K562 (cell line): ENCODE measurements at regions not wholly inside any gene's neighbourhood (a gene's known extent, or its start where the extent isn't known, plus 50 kb on each side); places are given as distances from the start of the nearest gene placed in this dataset.

Experiments used
- HNRNPK ChIP-seq: fragments of 200-400 bp; formaldehyde crosslinking; IDR thresholded peaks from one replicate; pipeline ENCODE4 v1.6.1; 2018; ENCODE audit warnings: mild to moderate bottlenecking, low read depth, low read length; ENCODE audit not compliant: poor library complexity, severe bottlenecking
- TAF1 ChIP-seq: IDR thresholded peaks from 2 replicates; pipeline ENCODE4 v1.6.1; 2011; ENCODE audit warnings: mild to moderate bottlenecking, low read length, moderate library complexity; ENCODE audit not compliant: insufficient read depth, control insufficient read depth, severe bottlenecking; ENCODE audit errors: extremely low read depth
- TF ChIP-seq, protein P1 (sequence below): sonication (generic); formaldehyde crosslinking; IDR thresholded peaks from 2 replicates; pipeline ENCODE4 v1.8.0; 2022; ENCODE audit warnings: mild to moderate bottlenecking, missing genetic modification reagents

DNA sequence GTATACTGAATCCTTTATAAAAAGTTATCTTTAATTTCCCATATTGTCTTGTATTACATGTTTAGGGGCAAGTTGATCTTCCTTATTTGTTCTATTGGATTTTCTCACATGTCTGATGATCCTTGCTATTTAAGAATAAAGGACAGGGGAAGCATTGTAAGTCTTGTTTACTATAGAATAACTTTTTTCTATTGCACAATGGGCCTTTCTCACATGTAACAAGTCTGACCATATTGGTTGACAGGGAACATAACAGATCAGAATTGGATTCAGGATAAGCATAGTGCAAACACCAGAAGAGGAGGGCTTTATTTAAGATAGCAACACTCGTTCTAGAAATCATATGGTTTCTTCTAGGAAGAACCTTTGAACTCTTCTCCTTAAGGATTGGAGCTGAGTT, 257.9 kb upstream of the RBMS3 start:
- TF ChIP-seq, protein P1, sequence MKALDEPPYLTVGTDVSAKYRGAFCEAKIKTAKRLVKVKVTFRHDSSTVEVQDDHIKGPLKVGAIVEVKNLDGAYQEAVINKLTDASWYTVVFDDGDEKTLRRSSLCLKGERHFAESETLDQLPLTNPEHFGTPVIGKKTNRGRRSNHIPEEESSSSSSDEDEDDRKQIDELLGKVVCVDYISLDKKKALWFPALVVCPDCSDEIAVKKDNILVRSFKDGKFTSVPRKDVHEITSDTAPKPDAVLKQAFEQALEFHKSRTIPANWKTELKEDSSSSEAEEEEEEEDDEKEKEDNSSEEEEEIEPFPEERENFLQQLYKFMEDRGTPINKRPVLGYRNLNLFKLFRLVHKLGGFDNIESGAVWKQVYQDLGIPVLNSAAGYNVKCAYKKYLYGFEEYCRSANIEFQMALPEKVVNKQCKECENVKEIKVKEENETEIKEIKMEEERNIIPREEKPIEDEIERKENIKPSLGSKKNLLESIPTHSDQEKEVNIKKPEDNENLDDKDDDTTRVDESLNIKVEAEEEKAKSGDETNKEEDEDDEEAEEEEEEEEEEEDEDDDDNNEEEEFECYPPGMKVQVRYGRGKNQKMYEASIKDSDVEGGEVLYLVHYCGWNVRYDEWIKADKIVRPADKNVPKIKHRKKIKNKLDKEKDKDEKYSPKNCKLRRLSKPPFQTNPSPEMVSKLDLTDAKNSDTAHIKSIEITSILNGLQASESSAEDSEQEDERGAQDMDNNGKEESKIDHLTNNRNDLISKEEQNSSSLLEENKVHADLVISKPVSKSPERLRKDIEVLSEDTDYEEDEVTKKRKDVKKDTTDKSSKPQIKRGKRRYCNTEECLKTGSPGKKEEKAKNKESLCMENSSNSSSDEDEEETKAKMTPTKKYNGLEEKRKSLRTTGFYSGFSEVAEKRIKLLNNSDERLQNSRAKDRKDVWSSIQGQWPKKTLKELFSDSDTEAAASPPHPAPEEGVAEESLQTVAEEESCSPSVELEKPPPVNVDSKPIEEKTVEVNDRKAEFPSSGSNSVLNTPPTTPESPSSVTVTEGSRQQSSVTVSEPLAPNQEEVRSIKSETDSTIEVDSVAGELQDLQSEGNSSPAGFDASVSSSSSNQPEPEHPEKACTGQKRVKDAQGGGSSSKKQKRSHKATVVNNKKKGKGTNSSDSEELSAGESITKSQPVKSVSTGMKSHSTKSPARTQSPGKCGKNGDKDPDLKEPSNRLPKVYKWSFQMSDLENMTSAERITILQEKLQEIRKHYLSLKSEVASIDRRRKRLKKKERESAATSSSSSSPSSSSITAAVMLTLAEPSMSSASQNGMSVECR (CRISPR knock-in tag) = no peak
- TF ChIP-seq TAF1 = no peak
- no peak for TF ChIP-seq HNRNPK
